Ramos (cell line): ENCODE measurements at regions not wholly inside any gene's neighbourhood (a gene's known extent, or its start where the extent isn't known, plus 50 kb on each side); places are given as distances from the start of the nearest gene placed in this dataset.

ENCODE experiments used
- in situ Hi-C: fragments of 300-500 bp; cut with MboI; formaldehyde crosslinking; loops from one replicate; pipeline ENCODE4 v1.14.3; 2022; ENCODE audit warnings: low sequenced_read_pairs; ENCODE audit not compliant: unreplicated experiment

DNA sequence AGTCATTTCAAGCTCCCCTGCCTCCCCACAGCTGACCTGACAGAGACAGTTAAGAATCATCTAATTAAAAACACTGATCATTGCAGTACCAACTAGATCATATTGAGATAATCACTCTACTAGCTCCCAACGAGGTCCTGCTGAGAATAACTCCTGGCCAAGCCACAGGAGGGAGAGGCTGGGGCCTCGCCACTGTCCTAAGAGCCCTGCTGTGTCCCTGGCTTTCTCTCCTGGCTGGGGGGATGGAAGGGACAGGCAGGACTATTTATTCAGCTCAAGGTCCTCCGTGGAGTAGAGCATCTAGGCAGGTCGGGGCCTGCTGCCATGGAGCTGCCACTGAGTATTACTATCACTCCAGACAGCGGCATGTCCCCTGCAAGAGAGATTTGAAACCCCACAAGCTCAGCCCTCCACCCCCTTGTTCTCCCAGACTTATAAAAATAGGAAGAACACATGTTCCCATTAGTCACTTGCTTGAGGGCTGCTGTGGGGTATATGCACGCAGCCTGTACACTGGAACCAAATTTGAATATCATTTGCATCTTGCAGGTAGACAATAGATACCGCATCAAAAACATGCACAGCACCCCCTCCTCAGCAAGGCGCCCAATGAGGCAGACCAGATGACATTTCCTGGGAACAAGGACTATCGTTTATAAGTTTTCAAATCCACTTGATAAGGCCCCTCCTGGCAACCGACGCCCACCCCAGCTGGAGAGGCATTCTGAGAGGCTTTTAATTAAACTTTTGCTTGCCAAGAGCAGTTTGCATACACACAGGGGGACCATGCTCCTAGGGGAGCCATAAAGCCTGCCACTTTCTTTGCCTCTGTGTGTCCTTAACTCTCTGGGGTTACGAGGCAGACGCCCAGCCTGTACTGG, 385.2 kb upstream of the ZFHX3 start:
- in situ Hi-C loops: no loop called here

DNA sequence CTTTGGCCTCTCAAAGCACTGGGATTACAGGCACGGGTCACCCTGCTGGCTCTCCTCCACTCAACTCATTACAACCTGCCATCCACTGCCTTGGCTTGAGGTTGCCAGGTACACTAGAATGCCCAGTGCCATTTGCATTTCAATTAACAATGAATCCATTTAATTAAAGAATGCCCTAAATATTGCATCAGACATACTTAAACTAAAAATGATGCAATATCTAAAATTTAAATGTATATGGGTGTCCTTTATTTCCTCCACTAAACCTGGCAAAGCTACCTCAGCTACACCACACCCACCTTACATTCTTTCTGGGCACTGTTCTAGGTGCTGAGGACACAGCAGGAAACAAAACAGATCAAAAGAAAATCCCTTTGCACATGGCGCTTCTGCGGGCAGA, 382.2 kb upstream of the ZFHX3 start:
- in situ Hi-C loops: no loop called here

DNA sequence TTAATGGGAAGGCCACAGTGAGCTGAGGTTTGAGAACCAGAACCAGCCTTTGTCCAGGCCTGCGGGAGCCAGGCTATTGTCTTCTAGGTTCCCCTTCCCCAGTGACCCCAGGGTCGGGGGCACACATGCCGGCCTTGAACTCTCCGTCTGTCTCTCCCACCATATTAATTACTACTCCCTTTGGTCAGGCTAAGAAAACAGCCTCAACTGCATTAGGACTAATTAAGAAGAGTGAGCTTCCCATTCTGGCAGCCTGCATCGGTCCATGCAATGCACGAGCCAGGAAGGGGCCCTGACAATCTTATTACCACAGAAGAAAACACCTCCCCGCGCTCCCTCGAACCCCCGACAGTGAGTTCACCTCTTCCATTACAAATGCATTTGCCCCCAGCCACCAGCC, 380.2 kb upstream of the ZFHX3 start:
- in situ Hi-C loops: no loop called here

DNA sequence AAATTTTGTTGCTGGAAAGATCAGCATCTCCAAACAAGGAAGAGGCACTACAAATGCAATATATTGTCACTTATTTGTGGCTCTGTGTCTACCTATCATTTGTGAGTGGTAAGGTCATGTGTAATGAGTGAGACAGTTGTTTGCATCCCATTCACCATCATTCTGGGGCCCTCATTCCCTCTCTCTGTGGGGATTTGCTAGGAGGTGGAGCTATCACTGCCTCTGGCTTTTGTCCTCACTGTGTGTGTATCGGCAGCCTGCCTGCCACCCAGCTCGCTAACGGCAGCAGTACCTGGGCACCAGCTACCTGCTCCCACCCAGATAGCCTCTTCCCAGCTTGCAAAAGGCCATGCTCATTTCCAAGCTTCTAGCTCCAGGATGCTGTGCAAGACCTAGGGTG, 379.2 kb upstream of the ZFHX3 start:
- in situ Hi-C loops: no loop called here

DNA sequence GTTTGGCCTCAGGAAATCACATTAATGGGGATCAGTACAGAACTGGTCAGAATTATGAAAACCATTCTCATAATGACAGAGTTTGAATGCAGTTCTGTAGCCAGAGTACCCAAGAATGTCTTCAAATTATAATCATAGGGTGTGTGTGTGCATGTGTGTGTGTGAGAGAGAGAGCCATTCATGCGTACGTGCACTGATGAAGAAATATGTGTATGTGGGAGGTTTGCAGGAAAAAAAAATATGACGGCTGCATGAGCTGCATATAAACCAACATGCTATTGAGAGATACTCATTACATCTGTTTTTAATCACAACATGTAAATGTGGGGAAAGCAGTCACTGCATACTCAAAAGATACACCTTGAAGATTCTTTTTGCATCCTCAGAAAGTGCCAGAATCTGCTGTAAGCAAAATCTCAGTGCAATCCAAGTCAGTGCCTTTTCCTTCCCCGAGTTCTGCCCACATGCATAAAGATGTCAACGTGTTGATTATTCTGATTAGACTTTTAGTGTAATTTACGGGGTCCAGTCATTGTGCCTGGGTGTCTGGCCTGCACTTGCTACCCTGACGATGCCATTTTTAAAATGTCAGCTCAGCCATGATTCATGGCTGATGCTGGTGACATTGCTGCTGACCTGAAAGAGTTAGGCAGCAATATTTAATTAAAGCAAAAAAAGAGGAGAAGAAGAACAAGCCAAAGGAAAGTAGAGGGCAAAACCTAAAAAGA, 378.7 kb upstream of the ZFHX3 start:
- in situ Hi-C loops: no loop called here

DNA sequence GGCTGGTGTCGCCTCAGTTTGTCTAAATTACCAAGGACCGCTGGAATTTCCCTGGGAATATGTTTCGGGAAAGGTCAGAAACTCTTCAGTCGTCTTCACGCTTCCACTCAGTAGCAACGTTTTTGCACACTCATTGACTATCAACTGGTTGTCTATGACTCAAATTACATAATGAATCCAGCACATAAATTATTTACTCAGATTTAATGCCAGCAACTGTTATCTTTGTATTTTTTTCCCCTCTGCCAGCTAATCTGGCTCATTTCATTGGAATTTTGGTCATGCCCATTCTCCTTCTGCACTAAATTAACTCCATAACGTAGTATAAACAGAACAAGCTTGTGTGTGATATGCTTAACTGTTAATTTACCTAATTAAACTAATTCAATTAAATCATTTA, 372.7 kb upstream of the ZFHX3 start:
- in situ Hi-C loops: no loop called here

DNA sequence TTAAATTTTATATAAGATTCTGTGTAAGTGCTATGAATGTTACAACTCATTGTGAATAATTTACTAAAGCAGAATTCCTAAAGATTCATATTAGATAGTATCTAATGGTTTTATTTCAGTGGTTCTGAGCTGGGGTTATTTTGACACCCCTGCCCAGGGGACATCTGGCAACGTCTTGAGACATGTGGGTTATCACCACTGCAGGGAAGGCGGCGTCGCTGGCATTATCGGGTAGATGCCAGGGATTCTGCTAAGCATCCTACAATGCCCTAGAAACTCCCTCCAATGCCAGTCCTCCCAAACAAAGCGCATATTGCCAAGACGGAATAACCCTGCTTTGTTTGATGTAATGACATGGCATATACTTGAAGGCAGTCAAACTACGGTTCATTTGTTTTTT, 372.3 kb upstream of the ZFHX3 start:
- in situ Hi-C loops: no loop called here

DNA sequence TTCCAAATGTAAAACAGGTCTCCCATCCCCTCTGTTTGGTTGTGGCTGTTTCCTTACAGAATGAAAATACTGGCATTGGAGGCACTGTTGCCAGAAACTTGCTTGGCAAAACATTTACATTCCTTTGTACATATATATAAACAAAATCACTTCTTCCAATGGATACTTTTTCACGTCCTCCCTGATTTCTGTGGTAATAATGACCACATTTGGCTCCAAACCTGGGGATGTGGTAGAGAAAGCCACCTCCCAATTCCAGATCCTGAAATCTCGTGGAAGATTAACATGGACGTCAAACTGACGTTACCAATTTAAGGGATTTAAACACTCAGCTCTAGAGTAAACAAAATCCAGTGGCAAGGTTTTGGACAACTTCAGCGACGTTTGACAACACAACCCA, 370.8 kb upstream of the ZFHX3 start:
- in situ Hi-C loops: no loop called here

DNA sequence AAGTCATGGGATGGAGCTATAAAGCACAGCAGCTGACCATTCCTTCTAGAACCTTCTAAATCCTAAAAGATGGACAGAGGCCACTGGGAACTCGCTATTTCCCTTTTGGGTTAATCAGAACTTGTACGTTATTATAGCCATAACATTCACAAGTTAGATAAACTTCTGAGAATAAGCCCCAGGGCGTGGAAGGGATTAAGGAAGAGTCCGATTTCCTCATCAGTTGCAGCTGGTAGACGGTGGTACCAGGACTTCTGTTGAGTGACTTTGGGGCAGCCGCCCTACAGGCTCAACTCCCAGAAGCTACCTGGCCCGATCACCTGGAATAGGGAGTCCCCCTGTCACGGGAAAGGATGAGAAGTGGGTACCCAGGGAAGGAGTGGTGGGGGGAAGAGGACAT, 370.1 kb upstream of the ZFHX3 start:
- in situ Hi-C loops: no loop called here

DNA sequence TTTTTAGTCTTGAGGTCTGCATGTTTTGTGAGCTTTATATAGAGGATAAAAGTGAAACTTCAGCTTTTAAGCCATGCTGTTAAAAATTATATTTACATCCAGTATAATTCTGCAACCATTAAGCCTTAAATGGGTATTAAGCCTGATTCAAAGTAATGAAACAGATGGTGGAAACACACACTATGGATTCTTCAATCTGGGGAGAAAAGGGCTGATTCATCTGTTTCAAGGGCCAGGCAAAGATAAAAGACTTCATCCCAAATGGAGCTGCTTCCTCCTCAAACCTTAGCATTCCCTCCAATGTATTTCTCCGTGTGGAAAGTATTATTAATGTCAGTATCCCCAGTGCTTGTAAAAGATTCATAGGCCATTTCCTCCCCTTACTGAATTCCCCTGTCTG, 367.4 kb upstream of the ZFHX3 start:
- in situ Hi-C loops: no loop called here

DNA sequence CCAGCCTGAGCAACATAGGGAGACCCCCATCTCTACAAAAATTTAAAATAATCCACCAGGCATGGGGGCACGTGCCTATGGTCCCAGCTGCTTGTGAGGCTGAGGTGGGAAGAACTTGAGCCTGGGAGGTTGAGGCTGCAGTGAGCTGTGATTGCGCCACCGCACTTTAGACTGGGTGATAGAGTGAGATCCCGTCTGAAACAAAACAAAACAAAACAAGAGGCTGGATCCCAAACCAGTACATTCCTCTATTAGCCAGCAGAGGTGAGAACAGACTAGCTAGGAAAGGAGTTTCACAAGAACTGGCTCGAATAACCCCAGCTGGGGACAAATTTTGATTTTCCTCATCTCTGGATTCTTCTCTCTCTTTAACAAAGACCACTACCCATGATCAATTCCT, 366.7 kb upstream of the ZFHX3 start:
- in situ Hi-C loops: no loop called here

DNA sequence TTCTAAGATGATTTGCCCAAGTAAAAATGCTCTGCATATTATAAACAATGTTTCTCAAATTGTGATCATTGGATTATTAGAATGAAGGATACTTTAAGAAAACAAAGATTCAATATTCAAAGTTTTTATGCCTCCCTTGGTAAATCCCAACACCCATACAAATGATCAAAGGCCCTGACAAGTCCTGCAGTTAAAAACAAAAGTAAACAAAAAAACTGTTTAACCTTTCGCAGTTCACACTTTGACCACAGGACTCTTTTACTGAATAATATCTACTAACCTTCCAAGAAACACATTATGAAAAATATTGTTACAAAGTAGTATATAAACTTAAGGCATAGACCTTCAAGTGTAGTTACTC, 365.9 kb upstream of the ZFHX3 start:
- in situ Hi-C loops: no loop called here

DNA sequence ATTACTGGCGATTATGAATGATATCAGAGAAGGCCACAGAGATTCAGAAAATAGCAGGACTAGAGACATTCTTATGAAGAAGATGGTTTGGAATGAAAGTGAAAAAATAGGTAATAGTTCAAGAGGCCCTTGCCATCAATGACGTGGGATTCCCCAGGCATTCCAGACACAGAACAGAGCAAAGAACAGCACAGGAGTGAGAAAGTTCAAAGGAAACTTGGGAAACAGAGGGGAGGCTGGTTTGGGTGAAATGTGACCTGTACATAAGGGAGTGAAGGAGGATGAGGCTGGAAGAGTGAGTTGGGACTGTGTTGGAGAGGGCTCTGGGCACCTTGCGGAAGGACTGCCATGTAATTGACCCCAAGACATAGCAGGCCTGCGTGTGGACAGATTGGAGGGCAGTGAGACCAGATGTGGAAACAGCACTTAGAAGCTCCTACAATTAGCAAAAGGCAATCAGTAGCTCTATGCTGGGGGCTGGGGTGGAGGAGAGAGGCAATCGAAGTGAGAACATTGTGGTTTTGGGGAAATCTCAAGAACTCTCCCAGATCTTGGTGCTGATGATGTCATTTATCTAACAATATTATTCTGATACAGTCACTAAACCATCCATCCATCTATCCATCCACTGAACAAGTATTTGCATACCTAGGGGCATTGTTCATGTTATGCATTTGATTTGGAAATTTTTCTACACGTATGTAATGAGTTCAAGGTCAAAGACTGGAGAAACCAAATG, 365.3 kb upstream of the ZFHX3 start:
- in situ Hi-C loops: no loop called here

DNA sequence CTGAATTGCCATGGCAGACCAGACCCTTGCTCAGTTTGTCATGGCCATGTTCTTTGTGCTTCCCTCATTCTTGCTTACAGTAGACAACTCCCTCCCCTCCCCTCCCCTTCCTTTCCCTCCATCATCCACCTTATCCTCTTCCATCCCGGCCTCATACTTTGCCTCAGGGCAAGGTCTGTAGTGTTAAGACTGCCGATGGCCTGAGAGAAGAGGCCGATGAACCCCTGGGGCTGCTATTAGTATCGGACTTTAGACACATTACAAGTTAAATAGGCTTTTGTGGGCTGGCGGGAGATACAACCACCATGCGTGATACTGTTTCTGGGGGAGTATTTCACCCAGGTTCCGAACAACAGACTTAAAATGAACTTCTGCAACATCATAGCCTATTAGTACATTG, 364.5 kb upstream of the ZFHX3 start:
- in situ Hi-C loops: no loop called here

DNA sequence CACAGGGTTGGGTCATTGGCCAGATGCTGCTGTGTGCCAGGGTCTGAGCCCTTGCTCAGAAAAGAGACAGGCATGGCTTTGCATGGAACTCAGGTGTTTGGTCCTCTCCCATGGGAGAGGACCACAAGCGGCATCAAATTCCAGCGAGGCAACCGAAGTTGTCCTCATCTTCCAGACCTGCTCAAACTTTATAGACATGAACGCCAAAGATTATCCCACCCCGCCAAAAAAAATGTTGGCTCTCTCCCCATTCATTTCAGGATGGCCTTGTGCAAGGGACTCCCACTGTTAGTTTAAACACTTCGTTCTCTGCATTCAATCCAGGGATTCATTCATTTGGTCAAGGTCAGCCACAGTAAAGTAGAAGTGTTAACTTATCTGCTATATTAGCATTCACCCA, 360.8 kb upstream of the ZFHX3 start:
- in situ Hi-C loops: no loop called here

DNA sequence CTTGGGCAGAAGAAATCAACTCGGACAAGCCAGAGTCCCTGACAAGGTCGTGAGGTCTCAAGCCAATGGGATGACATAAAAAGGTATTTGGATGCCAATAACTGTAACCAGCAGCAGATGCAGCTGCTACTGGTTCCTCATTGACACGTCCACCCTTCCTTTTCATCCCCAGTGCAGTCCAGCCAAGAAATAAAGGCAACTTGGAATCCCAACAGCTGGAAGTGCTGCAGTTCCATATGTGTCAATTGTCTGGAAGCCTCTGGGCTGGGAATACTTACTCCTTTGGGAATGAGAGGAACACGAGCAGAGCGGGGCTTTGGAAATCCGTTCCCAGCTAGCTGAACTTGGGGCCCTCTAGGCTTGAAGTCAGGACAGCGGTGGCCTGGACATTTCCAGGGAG, 360.4 kb upstream of the ZFHX3 start:
- in situ Hi-C loops: no loop called here

DNA sequence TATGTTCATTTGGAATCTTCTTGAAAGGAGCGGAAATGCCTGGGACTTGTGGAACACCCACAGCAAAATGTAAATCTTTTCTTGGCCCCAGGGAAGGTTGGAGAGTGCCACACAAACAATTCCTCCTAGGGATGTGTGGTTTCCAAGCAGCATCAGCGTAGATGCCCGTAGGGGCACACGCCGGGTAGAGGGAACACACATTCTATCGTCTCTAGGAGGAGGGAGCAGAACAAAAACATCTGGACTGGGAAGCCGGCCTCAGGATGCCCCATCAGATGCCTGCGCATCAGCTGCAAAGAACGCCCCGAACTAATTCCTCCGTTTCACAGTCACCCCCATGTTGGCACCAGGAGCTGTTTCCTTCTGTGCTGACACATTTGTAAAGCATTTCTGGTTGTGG, 357.9 kb upstream of the ZFHX3 start:
- in situ Hi-C loops: no loop called here

DNA sequence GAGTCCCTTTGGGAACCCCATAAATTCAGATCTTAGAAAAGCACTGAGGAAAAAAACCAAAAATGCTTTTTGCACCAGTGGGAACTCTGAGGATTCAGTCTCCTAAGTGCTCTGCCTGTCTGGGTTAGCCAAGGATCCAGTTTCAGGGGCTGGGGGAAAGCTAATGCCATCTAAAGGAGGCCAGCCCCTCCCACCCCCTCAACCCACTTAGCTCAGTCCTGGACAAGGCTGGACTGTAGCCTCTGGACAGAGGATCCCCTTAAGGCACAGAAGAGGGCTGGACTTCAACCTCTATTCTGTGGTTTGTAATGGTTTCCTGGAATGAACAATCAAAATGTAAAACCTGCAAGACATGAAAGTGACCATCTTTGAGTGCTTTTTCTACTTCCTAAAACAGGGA, 356.1 kb upstream of the ZFHX3 start:
- in situ Hi-C loops: no loop called here

DNA sequence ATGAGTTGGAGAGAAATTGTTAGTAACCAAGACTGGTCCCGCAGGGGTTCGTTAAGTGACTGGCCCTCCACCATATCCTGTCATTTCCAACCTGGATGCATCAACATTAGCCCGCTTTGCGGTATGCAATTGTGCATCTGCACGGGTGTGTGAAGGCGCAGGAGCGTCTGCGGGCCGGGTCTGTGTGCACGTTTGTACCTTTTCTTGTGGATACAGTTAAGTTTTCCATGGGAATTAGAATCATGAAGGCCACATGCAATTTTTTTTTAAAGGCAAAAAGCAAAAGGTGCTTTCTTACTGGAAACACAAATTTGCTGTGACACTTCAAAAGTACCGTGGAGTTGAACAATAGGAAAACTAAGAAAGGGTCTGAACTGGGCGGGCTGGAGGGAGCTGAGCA, 355.4 kb upstream of the ZFHX3 start:
- in situ Hi-C loops: no loop called here

DNA sequence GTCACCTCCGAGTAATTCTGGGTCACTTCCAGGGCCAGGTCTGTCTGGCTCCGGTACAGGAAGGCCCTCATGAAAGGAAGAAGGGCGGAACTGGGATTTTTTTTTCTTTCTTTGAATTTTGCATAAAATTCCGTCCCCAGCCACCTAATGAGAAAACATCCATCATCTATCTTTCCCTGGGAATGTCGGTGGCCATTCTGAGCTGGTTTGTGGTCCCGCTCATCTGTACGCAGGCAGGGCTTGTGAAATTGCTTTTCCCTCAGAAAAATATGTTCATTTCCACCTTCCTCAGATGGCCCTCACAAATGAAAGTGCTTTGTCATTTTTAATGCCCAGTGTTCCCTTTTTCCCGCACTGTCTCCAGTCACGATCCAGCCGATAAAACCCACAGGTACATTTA, 353.0 kb upstream of the ZFHX3 start:
- in situ Hi-C loops: no loop called here

DNA sequence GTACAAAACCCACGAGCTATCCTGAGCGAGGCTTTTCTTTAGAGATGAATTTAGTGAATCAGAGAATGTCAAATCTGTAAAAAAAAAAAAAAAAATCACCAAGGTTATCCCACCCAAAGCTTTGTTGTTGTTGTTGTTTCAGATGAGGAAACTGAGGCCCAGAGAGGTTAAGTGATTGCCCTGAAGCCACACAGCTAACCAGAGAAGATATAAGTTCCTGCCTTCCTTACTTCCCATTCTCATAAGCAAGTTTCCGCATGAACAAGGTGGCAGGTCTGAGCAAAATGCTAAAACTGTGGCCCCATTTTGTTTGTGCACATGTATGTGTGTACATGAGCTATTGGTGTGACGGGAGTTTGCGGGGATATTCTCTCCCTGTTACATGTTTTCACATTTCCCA, 352.1 kb upstream of the ZFHX3 start:
- in situ Hi-C loops: no loop called here
